ENCODE measurements at regions not wholly inside any gene's neighbourhood (a gene's known extent, or its start where the extent isn't known, plus 50 kb on each side); places are given as distances from the start of the nearest gene placed in this dataset.

- H3K27ac ChIP-seq (ENCODE audit: low read depth in 1 of 2, low read length in 1 of 2): no peak overlapping the region
- H3K9me3 ChIP-seq (ENCODE audit: control insufficient read depth in 4 of 4, insufficient read depth in 3 of 4, low read length in 3 of 4): peaks cover 0 to 2% (median 0%) of the 10 kb centered on the region in 4 donors
- DNase-seq (no peak), ATAC-seq (ENCODE audit: insufficient read depth, low FRiP score) (no peak)
- H3K4me3 ChIP-seq: no peak overlapping the region
- WGBS, 2 donors: 71% methylated on average over 10 of the region's 10 CpGs
- no peaks in the 10 kb centered on the region for H3K36me3 ChIP-seq (ENCODE audit: control insufficient read depth in 4 of 4, insufficient read depth in 4 of 4, low read length in 4 of 4)
- no peak for TF ChIP-seq CTCF (IDR thresholded peaks at IDR 0.05; ENCODE audit: control extremely low read depth, extremely low read depth)
- H3K27me3 ChIP-seq (ENCODE audit: control insufficient read depth in 3 of 3, insufficient read depth in 3 of 3, low read length in 2 of 3): no peaks in the 10 kb centered on the region
- H3K4me1 ChIP-seq (ENCODE audit: control insufficient read depth in 5 of 5, insufficient read depth in 5 of 5, low read length in 5 of 5): peaks cover 0 to 18% (median 2%) of the 10 kb centered on the region in 5 donors
- no peak overlapping the region for H3K9ac ChIP-seq (ENCODE audit: insufficient read depth in 1 of 2, low read length in 2 of 2)
Observed at GRCh38 chr5:171648279-171649074, 137.1 kb upstream of the SMIM23 start.

GRCh38 chr5:171649075-171649401 lies 136.6 kb upstream of the SMIM23 start:
- H3K9ac ChIP-seq (ENCODE audit: insufficient read depth in 1 of 2, low read length in 2 of 2): no peak overlapping the region
- no peak for TF ChIP-seq CTCF (IDR thresholded peaks at IDR 0.05; ENCODE audit: control extremely low read depth, extremely low read depth)
- DNase-seq (no peak), ATAC-seq (ENCODE audit: insufficient read depth, low FRiP score) (no peak)
- no peak overlapping the region for H3K27ac ChIP-seq (ENCODE audit: low read depth in 1 of 2, low read length in 1 of 2)
- peaks cover 0 to 2% (median 0%) of the 10 kb centered on the region in 4 donors for H3K9me3 ChIP-seq (ENCODE audit: control insufficient read depth in 4 of 4, insufficient read depth in 3 of 4, low read length in 3 of 4)
- H3K27me3 ChIP-seq (ENCODE audit: control insufficient read depth in 3 of 3, insufficient read depth in 3 of 3, low read length in 2 of 3): no peaks in the 10 kb centered on the region
- peaks cover 0 to 13% (median 2%) of the 10 kb centered on the region in 5 donors for H3K4me1 ChIP-seq (ENCODE audit: control insufficient read depth in 5 of 5, insufficient read depth in 5 of 5, low read length in 5 of 5)
- 65 to 67% methylated on average over 3 of the region's 3 CpGs for WGBS, 2 donors
- no peaks in the 10 kb centered on the region for H3K36me3 ChIP-seq (ENCODE audit: control insufficient read depth in 4 of 4, insufficient read depth in 4 of 4, low read length in 4 of 4)
- no peak overlapping the region for H3K4me3 ChIP-seq

GRCh38 chr5:171650597-171650996 lies 135.0 kb upstream of the SMIM23 start:
- 86 to 96% methylated on average over 8 of the region's 8 CpGs for WGBS, 2 donors
- peaks cover 0 to 5% (median 0%) of the 10 kb centered on the region in 5 donors for H3K4me1 ChIP-seq (ENCODE audit: control insufficient read depth in 5 of 5, insufficient read depth in 5 of 5, low read length in 5 of 5)

More at GRCh38 chr5:171650597-171650996, 135.0 kb upstream of the SMIM23 start:
- H3K4me3 ChIP-seq: no peak overlapping the region
- H3K9ac ChIP-seq (ENCODE audit: insufficient read depth in 1 of 2, low read length in 2 of 2): no peak overlapping the region
- no peak for TF ChIP-seq CTCF (IDR thresholded peaks at IDR 0.05; ENCODE audit: control extremely low read depth, extremely low read depth)
- no peaks in the 10 kb centered on the region for H3K27me3 ChIP-seq (ENCODE audit: control insufficient read depth in 3 of 3, insufficient read depth in 3 of 3, low read length in 2 of 3)
- H3K27ac ChIP-seq (ENCODE audit: low read depth in 1 of 2, low read length in 1 of 2): no peak overlapping the region
- peaks cover 0 to 2% (median 0%) of the 10 kb centered on the region in 4 donors for H3K9me3 ChIP-seq (ENCODE audit: control insufficient read depth in 4 of 4, insufficient read depth in 3 of 4, low read length in 3 of 4)
- DNase-seq (no peak), ATAC-seq (ENCODE audit: insufficient read depth, low FRiP score) (no peak)
- no peaks in the 10 kb centered on the region for H3K36me3 ChIP-seq (ENCODE audit: control insufficient read depth in 4 of 4, insufficient read depth in 4 of 4, low read length in 4 of 4)

Measured in lung (tissue), 11 donors.